ENCODE measurements at regions not wholly inside any gene's neighbourhood (a gene's known extent, or its start where the extent isn't known, plus 50 kb on each side); places are given as distances from the start of the nearest gene placed in this dataset.
"Not testable (repeated sequence)": the region's sequence is repeated elsewhere in the genome, so short reads cannot be mapped to it uniquely, and the experiment has no call there.

GRCh38 chr9:26789959-26790358, 102.6 kb downstream of the CAAP1 start:
- in situ Hi-C loops (cut with MboI; ENCODE audit: low sequenced_read_pairs), result no loop called here

- in situ Hi-C loops (cut with MboI; ENCODE audit: low sequenced_read_pairs), result no loop called here
These were observed 106.0 kb downstream of the CAAP1 start for GRCh38 chr9:26786564-26786963.

- in situ Hi-C loops (cut with MboI; ENCODE audit: low sequenced_read_pairs), result no loop called here
These were observed 109.7 kb downstream of the CAAP1 start for GRCh38 chr9:26782899-26783298.

- in situ Hi-C loops (cut with MboI; ENCODE audit: low sequenced_read_pairs), result no loop called here
These were observed 110.7 kb downstream of the CAAP1 start for GRCh38 chr9:26781906-26782305.

GRCh38 chr9:26780307-26780706, 112.3 kb downstream of the CAAP1 start:
- in situ Hi-C loops (cut with MboI; ENCODE audit: low sequenced_read_pairs), result not testable (repeated sequence)

GRCh38 chr9:26779062-26779461, 113.5 kb downstream of the CAAP1 start:
- in situ Hi-C loops (cut with MboI; ENCODE audit: low sequenced_read_pairs), result no loop called here

GRCh38 chr9:26775391-26775790, 117.2 kb downstream of the CAAP1 start:
- in situ Hi-C loops (cut with MboI; ENCODE audit: low sequenced_read_pairs), result no loop called here

- in situ Hi-C loops (cut with MboI; ENCODE audit: low sequenced_read_pairs), result no loop called here
These were observed 119.5 kb downstream of the CAAP1 start for GRCh38 chr9:26773056-26773455.

- in situ Hi-C loops (cut with MboI; ENCODE audit: low sequenced_read_pairs), result no loop called here
These were observed 121.8 kb downstream of the CAAP1 start for GRCh38 chr9:26770821-26771220.

- in situ Hi-C loops (cut with MboI; ENCODE audit: low sequenced_read_pairs), result no loop called here
These were observed 124.5 kb downstream of the CAAP1 start for GRCh38 chr9:26768145-26768544.

GRCh38 chr9:26760675-26761074, 131.9 kb downstream of the CAAP1 start:
- in situ Hi-C loops (cut with MboI; ENCODE audit: low sequenced_read_pairs), result no loop called here

- in situ Hi-C loops (cut with MboI; ENCODE audit: low sequenced_read_pairs), result no loop called here
These were observed 133.9 kb downstream of the CAAP1 start for GRCh38 chr9:26758655-26759054.

GRCh38 chr9:26756881-26757280, 135.7 kb downstream of the CAAP1 start:
- in situ Hi-C loops (cut with MboI; ENCODE audit: low sequenced_read_pairs), result no loop called here

- in situ Hi-C loops (cut with MboI; ENCODE audit: low sequenced_read_pairs), result no loop called here
These were observed 137.1 kb downstream of the CAAP1 start for GRCh38 chr9:26755476-26755875.

- in situ Hi-C loops (cut with MboI; ENCODE audit: low sequenced_read_pairs), result no loop called here
These were observed 138.0 kb downstream of the CAAP1 start for GRCh38 chr9:26754509-26755164.

GRCh38 chr9:26753971-26754370, 138.6 kb downstream of the CAAP1 start:
- in situ Hi-C loops (cut with MboI; ENCODE audit: low sequenced_read_pairs), result no loop called here

GRCh38 chr9:26750162-26750561, 142.4 kb downstream of the CAAP1 start:
- in situ Hi-C loops (cut with MboI; ENCODE audit: low sequenced_read_pairs), result no loop called here

GRCh38 chr9:26748449-26749058, 144.0 kb downstream of the CAAP1 start:
- in situ Hi-C loops (cut with MboI; ENCODE audit: low sequenced_read_pairs), result loop anchor here (25.0 kb wide), 1 partner anchor 239 kb away; no protein-coding TSS in a partner anchor

GRCh38 chr9:26747611-26748010, 145.0 kb downstream of the CAAP1 start:
- in situ Hi-C loops (cut with MboI; ENCODE audit: low sequenced_read_pairs), result loop anchor here (25.0 kb wide), 1 partner anchor 240 kb away; no protein-coding TSS in a partner anchor

- in situ Hi-C loops (cut with MboI; ENCODE audit: low sequenced_read_pairs), result loop anchor here (25.0 kb wide), 1 partner anchor 241 kb away; no protein-coding TSS in a partner anchor
These were observed 146.1 kb downstream of the CAAP1 start for GRCh38 chr9:26746357-26747072.

- in situ Hi-C loops (cut with MboI; ENCODE audit: low sequenced_read_pairs), result loop anchor here (25.0 kb wide), 1 partner anchor 242 kb away; no protein-coding TSS in a partner anchor
These were observed 147.5 kb downstream of the CAAP1 start for GRCh38 chr9:26745111-26745510.

Measured in HL-60/S4 treated with phorbol 12-myristate 13-acetate at 8.2 ng/mL for 4 days and 3 days (cell line).